Activated naive CD8-positive, alpha-beta T cell treated with anti-CD3 and anti-CD28 coated beads, Interleukin-2, amount 50 U/mL, for 24 hours (primary cell): ENCODE measurements at regions not wholly inside any gene's neighbourhood (a gene's known extent, or its start where the extent isn't known, plus 50 kb on each side); places are given as distances from the start of the nearest gene placed in this dataset.

Source experiments
- ATAC-seq: fragments of 150-1000 bp; cut with Tn5 transposase; one replicate; pipeline ENCODE4 v1.10.0; 2021
- DNase-seq: peaks from one replicate; pipeline ENCODE4 v3.0.0; 2021
- H3K27ac Mint-ChIP-seq: one replicate; pipeline ENCODE4 v1.8.0; 2021; ENCODE audit warnings: mild to moderate bottlenecking, mixed read lengths
- H3K27me3 Mint-ChIP-seq: one replicate; pipeline ENCODE4 v1.8.0; 2021; ENCODE audit warnings: mixed read lengths
- H3K36me3 Mint-ChIP-seq: one replicate; pipeline ENCODE4 v1.8.0; 2021; ENCODE audit warnings: low read depth, mixed read lengths
- H3K4me1 Mint-ChIP-seq: one replicate; pipeline ENCODE4 v1.8.0; 2021; ENCODE audit warnings: mixed read lengths
- H3K4me3 Mint-ChIP-seq: one replicate; pipeline ENCODE4 v1.8.0; 2021; ENCODE audit warnings: mild to moderate bottlenecking, moderate library complexity, mixed read lengths
- H3K9me3 Mint-ChIP-seq: one replicate; pipeline ENCODE4 v1.8.0; 2021; ENCODE audit warnings: mixed read lengths

DNA sequence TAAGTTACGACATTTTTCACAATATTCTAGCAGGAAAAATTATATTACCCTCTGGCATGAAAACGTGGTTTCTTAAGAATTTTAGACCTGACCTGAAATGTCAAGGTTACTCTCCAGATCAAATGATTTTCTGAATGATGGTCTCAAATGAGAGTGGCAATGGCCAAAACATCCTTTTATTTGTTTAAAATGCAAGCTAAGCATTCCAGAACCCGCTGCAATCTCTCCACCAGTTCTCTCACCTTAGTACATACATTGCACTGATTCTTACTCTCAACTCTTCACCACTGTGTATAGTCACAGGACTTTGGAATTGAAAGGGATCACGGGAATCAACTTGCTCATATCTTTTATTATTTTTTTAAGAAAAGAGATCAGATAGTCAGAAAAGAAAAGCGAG is 391.6 kb upstream of the LRATD1 start:
- H3K27me3 Mint-ChIP-seq = no peaks in the 10 kb centered on the region
- H3K9me3 Mint-ChIP-seq = peaks cover 12% of the 10 kb centered on the region
- DNase-seq = no peak
- H3K4me3 Mint-ChIP-seq = no peak overlapping the region
- no peak overlapping the region for H3K27ac Mint-ChIP-seq
- ATAC-seq = no peak
- no peaks in the 10 kb centered on the region for H3K36me3 Mint-ChIP-seq
- no peaks in the 10 kb centered on the region for H3K4me1 Mint-ChIP-seq

DNA sequence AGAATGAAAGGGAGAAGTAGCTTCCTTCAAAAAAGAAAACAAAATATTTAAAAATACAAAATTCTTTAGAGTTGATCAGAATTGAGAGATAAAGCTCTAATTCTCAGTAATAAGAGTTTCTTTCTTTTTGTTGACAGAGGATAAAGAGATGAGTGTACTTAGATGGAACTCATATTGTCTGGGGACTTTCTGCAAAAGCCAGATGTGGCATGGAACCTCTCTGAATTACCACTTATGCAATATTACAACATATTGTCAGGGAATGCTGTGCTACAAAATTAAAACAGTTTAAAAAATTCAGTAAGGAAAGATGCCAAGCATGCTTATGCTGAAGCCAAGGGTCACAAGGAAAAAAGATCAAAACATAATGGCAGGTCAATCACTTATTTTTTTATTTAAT is 386.6 kb upstream of the LRATD1 start:
- ATAC-seq = no peak
- Mint-ChIP-seq H3K36me3 (no peaks in the 10 kb centered on the region), H3K4me1 (no peaks in the 10 kb centered on the region), H3K4me3 (no peak overlapping the region), H3K9me3 (peaks cover 12% of the 10 kb centered on the region), H3K27me3 (no peaks in the 10 kb centered on the region), H3K27ac (no peak overlapping the region)
- no peak for DNase-seq

DNA sequence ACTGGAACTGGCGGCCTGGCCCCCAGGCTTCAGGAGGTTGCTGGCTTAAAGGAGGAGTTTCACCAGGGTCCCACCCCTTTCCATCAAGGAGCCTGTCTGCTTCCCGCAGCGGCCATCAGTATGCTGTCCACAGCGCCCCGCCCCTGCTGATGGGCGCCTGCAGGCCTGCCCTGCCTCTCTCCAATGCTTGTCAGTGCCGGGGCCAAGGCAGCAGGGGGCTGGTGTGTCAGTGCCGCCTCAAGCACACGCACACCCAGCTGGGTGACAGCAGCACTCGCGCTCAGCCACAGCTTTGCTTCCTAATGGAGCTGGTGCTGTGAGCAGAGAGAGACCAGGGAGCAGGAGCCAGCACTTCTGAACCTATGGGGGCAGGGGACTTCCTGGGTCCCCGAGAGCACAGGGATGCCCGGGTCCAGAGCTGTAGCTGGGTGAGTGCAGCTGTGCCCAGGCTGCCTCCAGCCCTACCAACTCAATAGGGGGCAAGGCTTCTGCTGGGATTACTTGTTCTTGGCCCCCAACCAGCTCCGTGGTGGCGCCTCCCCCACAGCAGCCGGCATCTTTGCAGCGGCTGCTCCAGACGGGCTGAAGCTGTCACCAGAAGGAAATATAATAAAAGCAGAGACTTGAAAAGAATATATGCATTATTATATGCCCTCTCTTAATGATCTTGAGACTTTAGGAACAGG is 377.2 kb upstream of the LRATD1 start:
- Mint-ChIP-seq H3K27me3 (no peaks in the 10 kb centered on the region), H3K27ac (no peak overlapping the region), H3K4me1 (no peaks in the 10 kb centered on the region), H3K9me3 (peaks cover 5% of the 10 kb centered on the region), H3K4me3 (no peak overlapping the region), H3K36me3 (no peaks in the 10 kb centered on the region)
- ATAC-seq = no peak
- DNase-seq = no peak

DNA sequence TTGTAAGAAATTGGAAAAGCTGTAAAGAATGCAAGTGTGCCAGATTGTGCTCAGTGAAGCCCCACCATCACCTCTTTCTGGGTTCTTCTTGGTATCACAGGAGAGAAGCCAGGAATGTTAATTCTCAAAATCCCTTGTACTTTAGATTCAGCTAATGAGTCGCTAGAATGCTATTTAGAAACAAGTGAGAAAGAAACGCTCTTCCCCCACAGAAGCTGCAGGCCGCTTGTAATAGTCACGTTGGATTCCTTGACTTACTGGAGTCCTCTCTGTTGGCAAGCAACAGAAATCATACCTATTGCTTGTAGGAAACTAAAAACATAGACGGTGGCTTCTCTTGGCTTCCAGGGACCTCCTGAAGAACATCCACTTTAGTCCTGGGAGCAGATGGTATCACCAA is 375.6 kb upstream of the LRATD1 start:
- no peaks in the 10 kb centered on the region for H3K27me3 Mint-ChIP-seq
- H3K4me3 Mint-ChIP-seq = no peak overlapping the region
- no peaks in the 10 kb centered on the region for H3K36me3 Mint-ChIP-seq
- H3K27ac Mint-ChIP-seq = no peak overlapping the region
- H3K9me3 Mint-ChIP-seq = no peaks in the 10 kb centered on the region
- H3K4me1 Mint-ChIP-seq = no peaks in the 10 kb centered on the region
- DNase-seq (no peak), ATAC-seq (no peak)

DNA sequence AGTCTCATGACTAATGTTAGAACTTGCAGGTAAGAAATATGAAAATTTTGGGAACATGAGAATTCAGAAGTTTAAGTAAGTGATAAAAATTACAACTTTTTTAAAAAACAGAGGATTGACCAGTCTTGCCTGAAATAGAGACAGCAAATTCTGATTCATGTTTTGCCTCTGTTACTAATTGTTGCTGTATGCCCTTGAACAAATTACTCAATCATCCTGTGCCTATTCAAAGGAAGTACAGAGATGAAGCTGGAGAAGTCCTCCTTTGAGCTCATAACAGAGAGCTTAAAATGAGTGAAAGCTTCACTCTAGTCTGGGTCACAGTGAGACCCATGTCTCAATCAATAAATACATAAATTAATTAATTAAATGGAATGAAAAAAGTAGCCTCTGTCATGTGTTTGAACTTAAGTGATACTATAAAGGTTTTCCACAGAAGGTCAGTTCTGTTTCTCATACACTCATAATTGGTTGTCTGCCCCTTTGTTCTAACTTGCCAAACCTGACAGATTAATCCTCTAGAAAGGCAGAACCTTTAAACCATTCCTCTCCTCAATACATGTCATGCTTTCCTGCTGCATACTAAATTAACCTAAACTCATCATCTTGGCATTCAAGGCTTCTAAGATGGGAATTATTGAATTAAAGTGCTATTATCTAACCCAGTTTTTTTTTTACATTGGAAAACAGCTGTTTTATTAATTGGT is 374.6 kb upstream of the LRATD1 start:
- no peaks in the 10 kb centered on the region for H3K27me3 Mint-ChIP-seq
- H3K4me1 Mint-ChIP-seq = no peaks in the 10 kb centered on the region
- ATAC-seq = no peak
- no peaks in the 10 kb centered on the region for H3K9me3 Mint-ChIP-seq
- no peak overlapping the region for H3K4me3 Mint-ChIP-seq
- DNase-seq = no peak
- no peaks in the 10 kb centered on the region for H3K36me3 Mint-ChIP-seq
- H3K27ac Mint-ChIP-seq = no peak overlapping the region

DNA sequence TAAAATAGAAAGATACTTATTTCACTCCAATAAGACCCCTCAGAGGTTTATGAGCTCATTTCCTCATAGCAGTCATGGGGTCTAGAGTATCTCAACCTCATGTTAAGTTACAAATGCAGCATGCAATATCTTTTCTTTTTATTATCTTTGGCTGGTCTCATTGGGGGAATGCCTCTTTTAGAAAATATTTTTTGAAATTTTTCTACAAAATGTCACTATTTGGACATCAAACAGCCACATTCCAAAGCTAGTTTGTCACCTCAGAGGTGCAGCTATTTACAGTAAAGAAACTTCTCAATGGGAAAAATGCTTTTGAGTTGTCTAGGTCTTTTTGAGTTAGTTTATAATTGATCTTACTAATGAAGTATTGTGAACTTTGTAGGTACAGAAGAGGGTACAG is 370.7 kb upstream of the LRATD1 start:
- Mint-ChIP-seq H3K27me3 (no peaks in the 10 kb centered on the region), H3K27ac (no peak overlapping the region), H3K4me1 (no peaks in the 10 kb centered on the region), H3K36me3 (no peaks in the 10 kb centered on the region), H3K9me3 (no peaks in the 10 kb centered on the region), H3K4me3 (no peak overlapping the region)
- ATAC-seq (no peak), DNase-seq (no peak)

DNA sequence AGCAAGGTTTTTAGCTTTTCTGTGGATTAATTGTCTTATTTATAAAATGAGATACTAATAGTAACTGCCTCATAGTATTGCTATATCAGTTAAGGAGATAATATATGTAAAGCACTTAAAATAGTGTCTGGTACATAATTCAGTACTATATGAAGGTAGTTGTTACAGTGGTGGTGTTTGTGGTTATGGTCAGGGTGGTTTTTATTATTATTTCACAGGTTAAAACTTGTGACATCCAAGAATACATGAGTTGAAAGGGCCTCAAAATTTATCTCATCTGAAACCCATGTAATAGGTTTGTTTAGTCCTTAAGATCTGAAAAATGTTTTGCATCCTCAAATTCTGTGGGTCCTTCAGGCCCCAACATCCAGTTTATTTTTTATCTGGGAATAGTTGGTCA is 369.5 kb upstream of the LRATD1 start:
- H3K27ac Mint-ChIP-seq = no peak overlapping the region
- no peak for ATAC-seq
- no peaks in the 10 kb centered on the region for H3K4me1 Mint-ChIP-seq
- H3K36me3 Mint-ChIP-seq = no peaks in the 10 kb centered on the region
- DNase-seq = no peak
- H3K4me3 Mint-ChIP-seq = no peak overlapping the region
- H3K27me3 Mint-ChIP-seq = no peaks in the 10 kb centered on the region
- H3K9me3 Mint-ChIP-seq = no peaks in the 10 kb centered on the region

DNA sequence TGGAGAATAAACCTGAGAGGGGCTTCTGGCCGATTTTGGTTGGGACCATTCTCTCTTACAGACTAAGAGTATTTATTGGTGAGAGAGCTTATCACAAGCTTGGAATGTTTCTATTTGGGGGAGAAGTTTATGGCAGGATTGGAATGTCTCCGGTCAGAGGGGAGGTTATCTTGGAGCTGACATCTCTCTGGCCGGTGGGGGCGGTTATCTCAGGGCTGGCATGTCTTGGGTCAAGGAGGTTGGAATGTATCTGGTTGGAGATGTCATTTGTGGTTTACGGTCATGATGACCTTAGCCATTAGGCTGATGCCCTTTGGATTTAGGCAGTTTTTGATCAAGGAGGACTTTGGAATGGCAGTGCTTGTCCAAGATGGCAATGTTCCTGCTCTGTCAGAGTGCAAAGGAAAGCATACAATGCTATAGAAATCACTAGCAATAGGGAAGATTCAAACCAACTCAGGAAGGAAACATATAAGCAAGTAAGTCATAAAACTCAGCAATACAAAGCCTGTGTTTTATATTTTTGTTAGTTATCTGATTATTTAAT is 362.4 kb upstream of the LRATD1 start:
- ATAC-seq (no peak), DNase-seq (no peak)
- Mint-ChIP-seq H3K27ac (no peak overlapping the region), H3K27me3 (no peaks in the 10 kb centered on the region), H3K4me3 (no peak overlapping the region), H3K36me3 (no peaks in the 10 kb centered on the region), H3K4me1 (no peaks in the 10 kb centered on the region), H3K9me3 (no peaks in the 10 kb centered on the region)

DNA sequence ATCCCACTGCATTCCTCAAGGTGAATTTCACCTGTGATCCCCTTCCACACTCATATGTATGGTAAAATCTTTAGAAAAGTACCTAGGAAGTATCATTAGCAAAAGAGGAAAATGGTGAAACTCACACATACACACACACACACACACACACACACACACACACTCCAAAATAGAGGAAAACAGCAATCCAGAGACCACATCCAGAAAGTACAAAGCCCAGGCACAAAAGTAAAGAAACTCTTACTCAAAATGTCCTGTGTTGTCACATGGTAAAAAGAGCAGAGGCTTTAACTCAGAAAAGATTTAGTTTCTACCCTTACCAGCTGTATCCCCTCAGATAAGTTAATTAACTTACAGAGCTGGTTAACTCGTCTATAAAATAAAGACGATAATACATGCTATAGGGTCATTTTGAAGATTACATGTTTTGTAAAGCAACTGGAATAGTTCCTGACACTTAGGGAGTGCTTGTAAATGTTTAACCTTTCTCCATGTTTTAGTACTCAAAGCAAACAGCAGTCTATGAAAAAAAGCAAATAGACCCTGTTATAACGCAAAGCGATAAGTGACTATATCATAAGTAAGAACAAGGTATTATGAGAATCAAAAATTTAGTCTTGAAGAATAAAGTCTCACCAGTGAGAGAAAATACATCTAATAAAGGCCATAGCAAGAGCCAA is 360.0 kb upstream of the LRATD1 start:
- H3K4me3 Mint-ChIP-seq = no peak overlapping the region
- no peaks in the 10 kb centered on the region for H3K27me3 Mint-ChIP-seq
- H3K27ac Mint-ChIP-seq = no peak overlapping the region
- H3K4me1 Mint-ChIP-seq = no peaks in the 10 kb centered on the region
- H3K36me3 Mint-ChIP-seq = no peaks in the 10 kb centered on the region
- DNase-seq (no peak), ATAC-seq (no peak)
- H3K9me3 Mint-ChIP-seq = no peaks in the 10 kb centered on the region

DNA sequence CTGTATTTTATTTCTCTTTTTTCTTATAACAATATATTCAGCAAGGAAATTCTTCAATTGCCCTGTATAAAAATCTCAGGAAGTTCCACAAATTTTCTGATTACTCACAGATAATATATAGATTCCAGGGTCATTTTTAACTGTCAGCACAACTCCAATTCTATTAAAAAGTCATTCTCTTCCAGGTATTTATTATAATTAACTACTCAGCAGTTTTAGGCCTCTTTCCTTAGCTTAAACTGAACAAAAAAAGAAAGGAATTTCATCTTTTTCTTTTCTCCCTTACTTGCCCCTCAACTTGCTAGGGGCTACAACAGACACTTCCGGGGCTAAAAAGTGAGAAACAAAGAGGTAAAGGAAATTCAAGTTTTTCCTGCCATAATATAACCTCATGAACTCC is 358.9 kb upstream of the LRATD1 start:
- Mint-ChIP-seq H3K4me3 (no peak overlapping the region), H3K36me3 (no peaks in the 10 kb centered on the region)
- no peak for ATAC-seq

DNA sequence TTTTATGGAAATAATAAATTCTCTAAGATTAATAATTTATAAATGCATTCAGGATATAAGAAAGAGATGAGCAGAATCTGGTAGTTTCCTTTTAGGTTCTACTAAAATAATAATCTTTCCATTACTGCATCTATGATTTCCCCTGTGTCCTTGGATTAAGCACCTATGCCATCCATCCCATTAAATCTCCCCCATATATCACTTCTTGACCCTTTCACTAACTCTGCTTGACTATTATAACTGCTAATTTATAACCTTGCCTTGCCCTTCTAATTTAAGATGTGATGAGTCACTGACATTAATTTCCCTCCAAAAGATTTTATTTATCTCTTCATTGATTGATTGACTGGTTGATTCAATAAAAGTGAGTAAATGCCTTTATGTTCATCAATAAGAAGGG is 348.3 kb upstream of the LRATD1 start:
- Mint-ChIP-seq H3K27ac (no peak overlapping the region), H3K9me3 (peaks cover 13% of the 10 kb centered on the region), H3K4me3 (no peak overlapping the region), H3K27me3 (no peaks in the 10 kb centered on the region), H3K4me1 (no peaks in the 10 kb centered on the region), H3K36me3 (no peaks in the 10 kb centered on the region)
- no peak for ATAC-seq
- no peak for DNase-seq

More for the DNA sequence above, 358.9 kb upstream of the LRATD1 start:
- Mint-ChIP-seq H3K27me3 (no peaks in the 10 kb centered on the region), H3K4me1 (no peaks in the 10 kb centered on the region), H3K27ac (no peak overlapping the region), H3K9me3 (peaks cover 4% of the 10 kb centered on the region)
- DNase-seq = no peak

DNA sequence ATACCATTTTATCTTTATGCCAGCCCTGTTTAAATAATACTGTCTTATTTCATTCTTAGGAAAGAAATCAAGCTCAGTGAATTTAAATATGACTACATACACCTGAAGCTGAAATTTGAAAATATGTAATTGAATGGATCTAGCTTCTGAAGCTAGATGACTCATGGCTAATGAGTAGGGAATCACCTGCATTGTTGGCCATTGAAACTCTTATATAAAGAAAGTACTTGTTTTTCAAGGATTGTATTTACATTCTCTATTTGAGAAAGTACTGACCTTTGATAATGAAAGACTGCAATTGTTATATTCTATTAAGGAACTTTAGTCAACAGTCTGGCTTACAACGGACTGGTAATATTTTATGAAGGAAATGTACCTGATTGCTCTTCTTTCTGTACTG is 346.7 kb upstream of the LRATD1 start:
- Mint-ChIP-seq H3K27ac (no peak overlapping the region), H3K4me3 (no peak overlapping the region), H3K4me1 (no peaks in the 10 kb centered on the region), H3K27me3 (no peaks in the 10 kb centered on the region), H3K36me3 (no peaks in the 10 kb centered on the region), H3K9me3 (peaks cover 13% of the 10 kb centered on the region)
- DNase-seq (no peak), ATAC-seq (no peak)

DNA sequence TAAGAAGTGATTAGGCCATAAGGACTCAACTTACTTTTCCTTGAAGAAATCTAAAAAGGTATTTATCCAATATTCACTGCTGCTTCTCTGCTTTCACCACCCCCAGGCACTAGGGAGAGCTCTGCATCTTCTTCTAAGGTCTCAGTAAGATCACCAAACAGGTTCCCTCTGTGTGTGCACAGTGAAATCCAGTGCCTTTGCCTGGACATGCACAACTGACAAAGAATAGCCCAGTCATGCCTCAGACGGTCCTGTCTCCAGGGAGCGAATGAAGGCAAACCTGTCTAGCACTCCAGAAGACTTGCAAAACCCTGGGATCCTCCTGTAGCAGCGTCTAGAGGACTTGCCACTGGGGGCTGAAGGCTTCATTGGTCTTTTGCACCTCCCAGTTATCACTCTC is 344.5 kb upstream of the LRATD1 start:
- Mint-ChIP-seq H3K4me3 (no peak overlapping the region), H3K4me1 (no peaks in the 10 kb centered on the region), H3K9me3 (peaks cover 12% of the 10 kb centered on the region), H3K36me3 (no peaks in the 10 kb centered on the region), H3K27me3 (no peaks in the 10 kb centered on the region), H3K27ac (no peak overlapping the region)
- no peak for ATAC-seq
- no peak for DNase-seq

DNA sequence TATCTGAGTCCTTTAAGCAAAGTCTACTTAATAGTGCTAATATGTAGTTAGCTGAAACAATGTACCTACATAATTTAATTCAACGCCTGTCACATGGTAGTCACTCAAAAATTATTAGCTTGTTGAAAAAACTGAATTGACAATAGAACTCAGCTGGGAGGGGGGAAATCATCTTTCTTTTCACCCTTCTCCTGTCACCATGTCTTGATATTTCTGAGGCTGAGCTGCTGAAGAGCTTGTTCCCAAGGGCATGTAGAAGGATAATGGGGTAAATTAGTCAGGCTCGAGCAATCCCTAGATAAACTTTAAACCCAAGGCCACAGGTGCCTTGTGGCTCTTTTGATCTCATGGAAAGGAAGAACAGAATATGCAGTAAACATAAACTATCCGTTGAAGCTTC is 339.6 kb upstream of the LRATD1 start:
- H3K36me3 Mint-ChIP-seq = no peaks in the 10 kb centered on the region
- H3K27me3 Mint-ChIP-seq = no peaks in the 10 kb centered on the region
- peaks cover 15% of the 10 kb centered on the region for H3K9me3 Mint-ChIP-seq
- no peak overlapping the region for H3K27ac Mint-ChIP-seq
- H3K4me3 Mint-ChIP-seq = no peak overlapping the region
- ATAC-seq = no peak
- no peak for DNase-seq
- no peaks in the 10 kb centered on the region for H3K4me1 Mint-ChIP-seq

DNA sequence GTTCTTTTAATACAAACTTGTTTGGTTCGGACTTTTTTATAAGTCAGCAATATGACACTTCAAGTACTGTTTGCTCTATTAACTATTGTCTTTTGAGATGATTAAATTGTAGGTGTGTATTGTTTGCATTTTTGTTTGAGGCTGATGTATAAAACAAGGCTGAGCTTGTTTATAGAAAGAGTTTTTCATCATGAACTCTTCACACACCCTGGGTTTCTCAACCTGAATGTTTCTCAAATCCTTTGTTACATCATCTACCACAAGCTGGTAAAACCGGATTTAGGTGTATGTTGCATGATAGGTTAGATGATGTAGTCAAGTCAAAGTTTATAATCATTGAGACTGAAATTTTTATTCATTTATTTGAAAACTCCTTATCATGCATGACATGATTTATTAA is 335.2 kb upstream of the LRATD1 start:
- H3K4me1 Mint-ChIP-seq = no peaks in the 10 kb centered on the region
- DNase-seq = no peak
- no peak for ATAC-seq

More for the DNA sequence above, 335.2 kb upstream of the LRATD1 start:
- peaks cover 8% of the 10 kb centered on the region for H3K9me3 Mint-ChIP-seq
- H3K27ac Mint-ChIP-seq = no peak overlapping the region
- no peak overlapping the region for H3K4me3 Mint-ChIP-seq
- no peaks in the 10 kb centered on the region for H3K27me3 Mint-ChIP-seq
- H3K36me3 Mint-ChIP-seq = no peaks in the 10 kb centered on the region
